Panc1 (cell line): ENCODE measurements at regions not wholly inside any gene's neighbourhood (a gene's known extent, or its start where the extent isn't known, plus 50 kb on each side); places are given as distances from the start of the nearest gene placed in this dataset.

Source experiments
- POLR2AphosphoS5 ChIP-seq: IDR thresholded peaks from 2 replicates; pipeline ENCODE4 v1.6.1; 2012; ENCODE audit warnings: mild to moderate bottlenecking, low read depth, low read length, moderate library complexity
- TF ChIP-seq, protein P1 (sequence below): fragments of 450-650 bp; IDR thresholded peaks from 2 replicates; pipeline ENCODE4 v1.5.1; 2017; ENCODE audit warnings: mild to moderate bottlenecking

GRCh38 chr10:10623958-10624566 lies 393.6 kb upstream of the CELF2 start:
- no peak for TF ChIP-seq POLR2AphosphoS5
- TF ChIP-seq, protein P1, sequence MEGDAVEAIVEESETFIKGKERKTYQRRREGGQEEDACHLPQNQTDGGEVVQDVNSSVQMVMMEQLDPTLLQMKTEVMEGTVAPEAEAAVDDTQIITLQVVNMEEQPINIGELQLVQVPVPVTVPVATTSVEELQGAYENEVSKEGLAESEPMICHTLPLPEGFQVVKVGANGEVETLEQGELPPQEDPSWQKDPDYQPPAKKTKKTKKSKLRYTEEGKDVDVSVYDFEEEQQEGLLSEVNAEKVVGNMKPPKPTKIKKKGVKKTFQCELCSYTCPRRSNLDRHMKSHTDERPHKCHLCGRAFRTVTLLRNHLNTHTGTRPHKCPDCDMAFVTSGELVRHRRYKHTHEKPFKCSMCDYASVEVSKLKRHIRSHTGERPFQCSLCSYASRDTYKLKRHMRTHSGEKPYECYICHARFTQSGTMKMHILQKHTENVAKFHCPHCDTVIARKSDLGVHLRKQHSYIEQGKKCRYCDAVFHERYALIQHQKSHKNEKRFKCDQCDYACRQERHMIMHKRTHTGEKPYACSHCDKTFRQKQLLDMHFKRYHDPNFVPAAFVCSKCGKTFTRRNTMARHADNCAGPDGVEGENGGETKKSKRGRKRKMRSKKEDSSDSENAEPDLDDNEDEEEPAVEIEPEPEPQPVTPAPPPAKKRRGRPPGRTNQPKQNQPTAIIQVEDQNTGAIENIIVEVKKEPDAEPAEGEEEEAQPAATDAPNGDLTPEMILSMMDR: no peak
